GM13976 (cell line): ENCODE measurements at regions not wholly inside any gene's neighbourhood (a gene's known extent, or its start where the extent isn't known, plus 50 kb on each side); places are given as distances from the start of the nearest gene placed in this dataset.

Source experiments
- DNase-seq: peaks from one replicate; pipeline ENCODE4 v3.0.0; 2012; ENCODE audit warnings: low spot score
- in situ Hi-C: fragments of 300-500 bp; cut with MboI; formaldehyde crosslinking; loops from one replicate; pipeline ENCODE4 v1.12.0; 2022; ENCODE audit warnings: low sequenced_read_pairs, mixed read lengths, inconsistent platforms; ENCODE audit not compliant: unreplicated experiment
- TF ChIP-seq, protein P1 (sequence below): IDR thresholded peaks from 2 replicates; pipeline ENCODE4 v1.5.1; 2012; ENCODE audit warnings: borderline replicate concordance, mild to moderate bottlenecking; ENCODE audit not compliant: insufficient read depth; ENCODE audit errors: extremely low read depth, missing control alignments, control extremely low read depth

DNA sequence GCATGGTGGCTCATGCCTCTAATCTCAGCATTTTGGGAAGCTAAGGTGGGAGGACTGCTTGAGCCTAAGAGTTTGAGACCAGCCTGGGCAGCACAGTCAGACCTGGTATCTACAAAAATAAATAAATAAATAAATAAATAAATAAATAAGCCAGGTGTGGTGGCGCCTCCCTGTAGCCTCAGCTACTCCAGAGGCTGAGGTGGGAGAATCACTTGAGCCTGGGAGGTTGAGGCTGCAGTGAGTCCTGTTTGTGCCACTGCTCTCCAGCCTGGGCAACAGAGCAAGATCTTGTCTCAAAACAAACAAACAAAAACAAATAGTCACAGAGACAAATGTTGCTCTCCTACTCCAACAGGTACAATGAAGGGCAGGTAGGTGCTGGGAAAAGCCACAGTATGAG lies 242.4 kb upstream of the POU3F1 start:
- TF ChIP-seq, protein P1, sequence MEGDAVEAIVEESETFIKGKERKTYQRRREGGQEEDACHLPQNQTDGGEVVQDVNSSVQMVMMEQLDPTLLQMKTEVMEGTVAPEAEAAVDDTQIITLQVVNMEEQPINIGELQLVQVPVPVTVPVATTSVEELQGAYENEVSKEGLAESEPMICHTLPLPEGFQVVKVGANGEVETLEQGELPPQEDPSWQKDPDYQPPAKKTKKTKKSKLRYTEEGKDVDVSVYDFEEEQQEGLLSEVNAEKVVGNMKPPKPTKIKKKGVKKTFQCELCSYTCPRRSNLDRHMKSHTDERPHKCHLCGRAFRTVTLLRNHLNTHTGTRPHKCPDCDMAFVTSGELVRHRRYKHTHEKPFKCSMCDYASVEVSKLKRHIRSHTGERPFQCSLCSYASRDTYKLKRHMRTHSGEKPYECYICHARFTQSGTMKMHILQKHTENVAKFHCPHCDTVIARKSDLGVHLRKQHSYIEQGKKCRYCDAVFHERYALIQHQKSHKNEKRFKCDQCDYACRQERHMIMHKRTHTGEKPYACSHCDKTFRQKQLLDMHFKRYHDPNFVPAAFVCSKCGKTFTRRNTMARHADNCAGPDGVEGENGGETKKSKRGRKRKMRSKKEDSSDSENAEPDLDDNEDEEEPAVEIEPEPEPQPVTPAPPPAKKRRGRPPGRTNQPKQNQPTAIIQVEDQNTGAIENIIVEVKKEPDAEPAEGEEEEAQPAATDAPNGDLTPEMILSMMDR, result no peak

GRCh38 chr1:38287547-38287946 lies 241.0 kb upstream of the POU3F1 start:
- TF ChIP-seq, protein P1, result no peak
- in situ Hi-C loops, result no loop called here
- no peak for DNase-seq

More for the DNA sequence above, 242.4 kb upstream of the POU3F1 start:
- in situ Hi-C loops, result no loop called here
- no peak for DNase-seq

DNA sequence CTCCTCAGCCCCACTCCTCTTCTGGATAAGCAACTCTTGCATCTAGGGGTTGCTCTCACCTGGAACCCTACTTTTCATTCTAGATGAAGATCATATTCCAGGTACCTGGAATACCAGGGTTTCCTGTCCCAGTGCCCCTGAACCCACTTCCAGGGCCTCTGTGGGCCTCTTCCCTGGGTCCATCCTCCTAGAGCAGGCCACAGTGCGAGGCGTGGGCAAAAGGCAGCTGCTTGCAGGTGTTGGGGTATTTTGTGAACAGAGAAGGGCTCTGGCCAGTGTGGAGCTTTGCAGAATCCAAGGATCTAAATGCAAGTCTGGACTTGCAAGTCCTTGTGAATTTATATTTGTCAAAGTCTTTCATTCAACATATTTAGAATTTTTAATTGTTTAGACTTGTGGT lies 240.4 kb upstream of the POU3F1 start:
- in situ Hi-C loops, result no loop called here
- TF ChIP-seq, protein P1, result no peak
- DNase-seq, result no peak

- in situ Hi-C loops, result no loop called here
- no peak for DNase-seq
- TF ChIP-seq, protein P1, result no peak
Observed at GRCh38 chr1:38285807-38286530, 239.4 kb upstream of the POU3F1 start.

GRCh38 chr1:38284953-38285352 lies 238.4 kb upstream of the POU3F1 start:
- TF ChIP-seq, protein P1, result no peak
- in situ Hi-C loops, result no loop called here
- no peak for DNase-seq

DNA sequence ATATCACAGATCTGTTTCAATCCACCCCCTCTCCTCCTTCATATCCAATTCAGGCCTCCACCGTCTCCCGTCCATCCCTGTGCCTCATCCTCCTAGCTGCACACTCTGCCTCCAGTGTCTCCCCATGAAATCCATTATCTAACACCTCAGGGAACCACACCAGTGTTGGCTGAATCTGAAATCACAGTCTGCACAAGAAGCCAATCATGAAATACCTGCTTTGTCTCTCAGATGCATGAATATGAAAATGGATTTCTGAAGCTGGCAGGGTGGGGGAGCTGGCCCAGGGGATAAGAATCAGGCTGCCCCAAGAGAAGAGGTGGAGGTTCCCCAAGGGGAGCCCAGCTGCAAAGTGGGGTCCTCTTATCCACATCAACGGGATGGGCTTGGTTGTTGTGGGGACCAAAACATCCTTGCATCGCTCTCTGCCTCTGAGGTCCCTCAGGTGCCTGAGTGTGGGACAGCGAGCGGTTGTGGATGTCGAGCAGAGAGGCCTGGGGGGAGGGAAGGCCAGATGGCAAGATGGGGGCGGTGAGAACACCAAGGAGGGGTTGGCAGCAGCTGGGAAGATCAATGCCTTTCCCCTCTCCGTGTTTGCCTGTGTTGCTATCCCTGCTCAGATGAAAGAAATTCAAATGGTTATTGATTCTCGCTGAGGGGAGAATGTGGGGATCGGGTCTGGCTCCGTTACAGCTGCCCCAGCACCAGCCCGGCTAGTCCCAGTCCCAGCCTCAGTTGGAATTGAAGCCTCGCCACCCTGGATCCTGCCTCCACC lies 237.3 kb upstream of the POU3F1 start:
- DNase-seq, result no peak
- in situ Hi-C loops, result no loop called here
- TF ChIP-seq, protein P1, result no peak
